ENCODE measurements at regions not wholly inside any gene's neighbourhood (a gene's known extent, or its start where the extent isn't known, plus 50 kb on each side); places are given as distances from the start of the nearest gene placed in this dataset.

GRCh38 chr5:124504081-124504916 is 242.1 kb downstream of the ZNF608 start:
- Histone ChIP-seq H3K79me2 (ENCODE audit: control insufficient read depth, insufficient read depth, low read length) (no peaks in the 10 kb centered on the region), H3K27me3 (ENCODE audit: control insufficient read depth in 2 of 2, insufficient read depth in 2 of 2, low read length in 2 of 2) (no peaks in the 10 kb centered on the region), H3K9me1 (ENCODE audit: control insufficient read depth, insufficient read depth, low read length) (no peaks in the 10 kb centered on the region), H4K20me1 (replicated peaks; ENCODE audit: control insufficient read depth, insufficient read depth, low read length) (no peaks in the 10 kb centered on the region), H3K27ac (ENCODE audit: extremely low read depth, low read depth, low read length) (no peak overlapping the region), H2AFZ (ENCODE audit: low read depth, low read length) (no peak overlapping the region), H3K4me3 (no peak overlapping the region), H3K9ac (ENCODE audit: insufficient read depth in 1 of 2, low read depth in 2 of 2, low read length in 2 of 2) (no peak overlapping the region), H3K4me2 (ENCODE audit: insufficient read depth, low read length) (no peak overlapping the region), H3K4me1 (replicated peaks in 1 of 2; ENCODE audit: control insufficient read depth in 2 of 2, insufficient read depth in 2 of 2, low read length in 2 of 2) (no peaks in the 10 kb centered on the region), H3K9me3 (replicated peaks; ENCODE audit: control insufficient read depth, insufficient read depth, low read depth, low read length) (no peaks in the 10 kb centered on the region), H3K36me3 (ENCODE audit: control insufficient read depth, insufficient read depth, low read length) (no peaks in the 10 kb centered on the region)
- in situ Hi-C loops (cut with MboI), result no loop called here
- intact Hi-C loops (cut with micrococcal nuclease), result no loop called here
- POLR2A ChIA-PET, result interaction anchor here (0.6 kb wide), 1 partner anchor 633 kb away, joined by 3 read pairs; no protein-coding TSS in a partner anchor
- ATAC-seq (no peak), FAIRE-seq (no peak), DNase-seq (ENCODE audit: extremely low read depth in 1 of 4, low spot score in 3 of 4) (no peak)
- BruUV-seq (replicated peaks), result no TSS peak
- CTCF ChIA-PET (ENCODE audit: low intra/inter-chr PET ratio), result no interaction called here
- no peak for TF ChIP-seq HNRNPLL (IDR thresholded peaks at IDR 0.05; ENCODE audit: low read depth, low read length, poor library complexity, severe bottlenecking)
- TF ChIP-seq GABPA (tag; conservative IDR thresholded peaks at IDR 0.05; ENCODE audit: low read depth), result no peak
- no peak for TF ChIP-seq COPS2 (conservative IDR thresholded peaks at IDR 0.05)
- TF ChIP-seq TCF3 (CRISPR knock-in tag; IDR thresholded peaks at IDR 0.05), result no peak
- TF ChIP-seq SRSF1 (IDR thresholded peaks at IDR 0.05; ENCODE audit: low read depth, low read length), result no peak
- no peak for TF ChIP-seq ZNF668 (CRISPR knock-in tag; IDR thresholded peaks at IDR 0.05)
- no peak for TF ChIP-seq SRSF7 (optimal IDR thresholded peaks at IDR 0.05; ENCODE audit: low read depth, low read length)
- TF ChIP-seq SMAD1 (IDR thresholded peaks at IDR 0.05; ENCODE audit: low read depth, low read length, partially characterized antibody), result no peak
- no peak for TF ChIP-seq E4F1 (CRISPR knock-in tag; IDR thresholded peaks at IDR 0.05; ENCODE audit: borderline replicate concordance)
- WGBS (ENCODE audit: insufficient coverage, low coverage, missing lambda C conversion rate), result 1% methylated on average over 4 of the region's 4 CpGs

Data from K562 (cell line).